Upper lobe of right lung (tissue), 1 donor: ENCODE measurements at regions not wholly inside any gene's neighbourhood (a gene's known extent, or its start where the extent isn't known, plus 50 kb on each side); places are given as distances from the start of the nearest gene placed in this dataset.

Experiments
- ATAC-seq: fragments of 200-7000 bp; cut with Tn5 transposase; one replicate; pipeline ENCODE4 v1.9.1; 2020; ENCODE audit warnings: mild to moderate bottlenecking, moderate library complexity
- DNase-seq: peaks from one replicate; pipeline ENCODE4 v3.0.0-alpha.2; 2020
- H3K27ac ChIP-seq: fragments of 200-600 bp; one replicate; pipeline ENCODE4 v1.8.0; 2022
- H3K27me3 ChIP-seq: fragments of 200-600 bp; one replicate; pipeline ENCODE4 v1.8.0; 2022; ENCODE audit warnings: mild to moderate bottlenecking
- H3K36me3 ChIP-seq: fragments of 200-600 bp; one replicate; pipeline ENCODE4 v1.8.0; 2022
- H3K4me1 ChIP-seq: fragments of 200-600 bp; one replicate; pipeline ENCODE4 v1.8.0; 2022
- H3K4me3 ChIP-seq: fragments of 200-600 bp; one replicate; pipeline ENCODE4 v1.8.0; 2022; ENCODE audit warnings: mild to moderate bottlenecking
- H3K9me3 ChIP-seq: fragments of 200-600 bp; one replicate; pipeline ENCODE4 v1.8.0; 2022
- intact Hi-C: fragments of 100-400 bp; cut with DNase I; formaldehyde crosslinking; loops from one replicate; pipeline ENCODE4 v1.11.0; 2022
- TF ChIP-seq, protein P1 (sequence below): fragments of 200-600 bp; IDR thresholded peaks from one replicate; pipeline ENCODE4 v1.8.0; 2022; ENCODE audit warnings: antibody characterized with exemption
- donor health status: DM: no; HTN: yes; CAD: no; lungs with severe emphysema.

- DNase-seq (no peak), ATAC-seq (no peak)
- intact Hi-C loops: no loop called here
Measured at GRCh38 chr1:238501290-238501689, 610.6 kb upstream of the ZP4 start.

DNA sequence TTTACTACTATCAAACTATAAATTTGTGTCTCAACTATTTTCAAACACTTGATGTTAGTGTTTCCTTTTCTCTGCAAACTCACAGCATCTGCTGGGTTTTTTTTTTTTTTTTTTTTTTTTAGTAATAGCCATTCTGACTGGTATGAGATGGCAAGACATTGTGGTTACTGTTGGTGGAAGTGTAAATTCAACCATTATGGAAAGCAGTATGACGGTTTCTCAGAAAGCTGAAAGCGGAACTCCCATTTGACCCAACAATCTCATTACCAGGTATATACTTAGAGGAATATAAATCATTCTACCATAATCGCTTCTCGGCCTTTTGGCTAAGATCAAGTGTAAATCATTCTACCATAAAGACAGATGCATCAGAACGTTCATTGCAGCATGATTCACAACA, 608.3 kb upstream of the ZP4 start:
- no peaks in the 10 kb centered on the region for H3K36me3 ChIP-seq
- H3K27me3 ChIP-seq: no peaks in the 10 kb centered on the region
- no peaks in the 10 kb centered on the region for H3K9me3 ChIP-seq
- DNase-seq (no peak), ATAC-seq (no peak)
- H3K4me3 ChIP-seq: no peak overlapping the region
- H3K27ac ChIP-seq: no peak overlapping the region
- H3K4me1 ChIP-seq: no peaks in the 10 kb centered on the region
- TF ChIP-seq, protein P1, sequence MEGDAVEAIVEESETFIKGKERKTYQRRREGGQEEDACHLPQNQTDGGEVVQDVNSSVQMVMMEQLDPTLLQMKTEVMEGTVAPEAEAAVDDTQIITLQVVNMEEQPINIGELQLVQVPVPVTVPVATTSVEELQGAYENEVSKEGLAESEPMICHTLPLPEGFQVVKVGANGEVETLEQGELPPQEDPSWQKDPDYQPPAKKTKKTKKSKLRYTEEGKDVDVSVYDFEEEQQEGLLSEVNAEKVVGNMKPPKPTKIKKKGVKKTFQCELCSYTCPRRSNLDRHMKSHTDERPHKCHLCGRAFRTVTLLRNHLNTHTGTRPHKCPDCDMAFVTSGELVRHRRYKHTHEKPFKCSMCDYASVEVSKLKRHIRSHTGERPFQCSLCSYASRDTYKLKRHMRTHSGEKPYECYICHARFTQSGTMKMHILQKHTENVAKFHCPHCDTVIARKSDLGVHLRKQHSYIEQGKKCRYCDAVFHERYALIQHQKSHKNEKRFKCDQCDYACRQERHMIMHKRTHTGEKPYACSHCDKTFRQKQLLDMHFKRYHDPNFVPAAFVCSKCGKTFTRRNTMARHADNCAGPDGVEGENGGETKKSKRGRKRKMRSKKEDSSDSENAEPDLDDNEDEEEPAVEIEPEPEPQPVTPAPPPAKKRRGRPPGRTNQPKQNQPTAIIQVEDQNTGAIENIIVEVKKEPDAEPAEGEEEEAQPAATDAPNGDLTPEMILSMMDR: no peak
- intact Hi-C loops: no loop called here

More at GRCh38 chr1:238501290-238501689, 610.6 kb upstream of the ZP4 start:
- no peaks in the 10 kb centered on the region for H3K27me3 ChIP-seq
- H3K9me3 ChIP-seq: no peaks in the 10 kb centered on the region
- H3K27ac ChIP-seq: no peak overlapping the region
- H3K4me1 ChIP-seq: no peaks in the 10 kb centered on the region
- TF ChIP-seq, protein P1: no peak
- no peak overlapping the region for H3K4me3 ChIP-seq
- no peaks in the 10 kb centered on the region for H3K36me3 ChIP-seq

DNA sequence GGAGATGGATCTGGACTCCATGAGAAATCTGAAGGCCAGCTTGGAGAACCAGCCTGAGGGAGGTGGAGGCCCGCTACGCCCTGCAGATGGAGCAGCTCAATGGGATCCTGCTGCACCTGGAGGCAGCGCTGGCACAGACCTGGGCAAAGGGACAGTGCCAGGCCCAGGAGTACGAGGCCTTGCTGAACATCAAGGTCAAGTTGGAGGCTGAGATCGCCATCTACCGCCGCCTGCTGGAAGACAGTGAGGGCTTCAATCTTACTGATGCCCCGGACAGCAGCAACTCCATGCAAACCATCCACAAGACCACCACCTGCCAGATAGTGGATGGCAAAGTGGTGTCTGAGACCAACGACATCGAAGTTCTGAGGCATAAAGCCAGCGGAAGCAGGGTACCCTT, 601.5 kb upstream of the ZP4 start:
- Histone ChIP-seq H3K9me3 (no peaks in the 10 kb centered on the region), H3K27ac (no peak overlapping the region), H3K36me3 (no peaks in the 10 kb centered on the region), H3K4me3 (no peak overlapping the region), H3K4me1 (no peaks in the 10 kb centered on the region), H3K27me3 (no peaks in the 10 kb centered on the region)
- DNase-seq (no peak), ATAC-seq (no peak)
- intact Hi-C loops: no loop called here
- TF ChIP-seq, protein P1: no peak

- H3K4me3 ChIP-seq: no peak overlapping the region
- H3K36me3 ChIP-seq: no peaks in the 10 kb centered on the region
- intact Hi-C loops: no loop called here
- TF ChIP-seq, protein P1: no peak
- DNase-seq (no peak), ATAC-seq (no peak)
- no peak overlapping the region for H3K27ac ChIP-seq
- no peaks in the 10 kb centered on the region for H3K9me3 ChIP-seq
- no peaks in the 10 kb centered on the region for H3K4me1 ChIP-seq
- no peaks in the 10 kb centered on the region for H3K27me3 ChIP-seq
Measured at GRCh38 chr1:238491265-238491664, 600.5 kb upstream of the ZP4 start.

GRCh38 chr1:238489006-238489405, 598.3 kb upstream of the ZP4 start:
- no peaks in the 10 kb centered on the region for H3K27me3 ChIP-seq
- DNase-seq (no peak), ATAC-seq (no peak)
- no peak overlapping the region for H3K27ac ChIP-seq
- H3K4me3 ChIP-seq: no peak overlapping the region
- intact Hi-C loops: no loop called here
- TF ChIP-seq, protein P1: no peak
- H3K36me3 ChIP-seq: no peaks in the 10 kb centered on the region
- H3K4me1 ChIP-seq: no peaks in the 10 kb centered on the region
- no peaks in the 10 kb centered on the region for H3K9me3 ChIP-seq

GRCh38 chr1:238488401-238488800, 597.7 kb upstream of the ZP4 start:
- intact Hi-C loops: no loop called here
- Histone ChIP-seq H3K9me3 (no peaks in the 10 kb centered on the region), H3K4me1 (no peaks in the 10 kb centered on the region), H3K36me3 (no peaks in the 10 kb centered on the region), H3K4me3 (no peak overlapping the region), H3K27ac (no peak overlapping the region), H3K27me3 (no peaks in the 10 kb centered on the region)
- TF ChIP-seq, protein P1: no peak
- DNase-seq (no peak), ATAC-seq (no peak)
